Heart left ventricle (tissue), 13 donors: ENCODE measurements at regions not wholly inside any gene's neighbourhood (a gene's known extent, or its start where the extent isn't known, plus 50 kb on each side); places are given as distances from the start of the nearest gene placed in this dataset.

Source experiments
- CTCF ChIP-seq, 12 donors: fragments of 200-600 bp; sonication (generic) in 4 of 12; IDR thresholded peaks; one replicate each; pipeline versions ENCODE4 v1.5.0 to v1.8.0; 2018 to 2022; ENCODE audit warnings: antibody characterized with exemption in 12 of 12, mild to moderate bottlenecking in 5 of 12
- POLR2A ChIP-seq, 2 donors: fragments of 450-650 bp; IDR thresholded peaks; one replicate each; pipeline ENCODE4 v1.6.1; 2017; ENCODE audit warnings: antibody characterized with exemption in 2 of 2, mild to moderate bottlenecking in 2 of 2, moderate library complexity in 2 of 2
- donor health status: ischemic (EF 13 %, LVEDD 7.1; RV severe dilation, severe dysfunction).
- donor health status: DM: no; HTN: yes; CAD: no.
- donor health status: DM: no; HTN: no; CAD: no.
- donor health status: ischemic (EF 25% LVEDD 6.9; RV normal size, moderate dysfunction).
- donor health status: ischemic (EF 25% LVEDD 5.7; RV mildly dilated, moderate dysfunction).
- donor health status: ischemic (EF 35%, LVEDD 5.7; RV mildly dilated, moderate dysfunction).
- donor health status: nonischemic (EF 11% LVEDD 7.7; RV severe dilation, severe dysfunction).
- donor health status: DM: yes; HTN: yes; CAD: no.
- donor health status: PGD.
- donor health status: ischemic (EF 29% LVEDD 5.4; RV normal size, mild dysfunction).
- donor health status: nonischemic (EF 23%, LVEDD 6.1; RV moderate dilation, normal function).

- TF ChIP-seq CTCF (IDR thresholded peaks at IDR 0.05): no peak
- TF ChIP-seq POLR2A (IDR thresholded peaks at IDR 0.05): no peak
Measured at GRCh38 chr15:66850078-66850991, 148.3 kb downstream of the SMAD6 start.
